ENCODE measurements at regions not wholly inside any gene's neighbourhood (a gene's known extent, or its start where the extent isn't known, plus 50 kb on each side); places are given as distances from the start of the nearest gene placed in this dataset.

GRCh38 chr6:92608751-92609150, 810.6 kb downstream of the EPHA7 start:
- no peak for TF ChIP-seq FOXK2 (IDR thresholded peaks at IDR 0.05)
- no peak for TF ChIP-seq POLR2AphosphoS2 (IDR thresholded peaks at IDR 0.05; ENCODE audit: low read depth, low read length)
- TF ChIP-seq CTCF (IDR thresholded peaks at IDR 0.05 in 2 of 3, conservative IDR thresholded peaks at IDR 0.05 in 1 of 3; ENCODE audit: control insufficient read depth in 2 of 3, extremely low read depth in 1 of 3, insufficient read depth in 1 of 3, low read depth in 3 of 3, low read length in 3 of 3) = no peak
- TF ChIP-seq GABPA (IDR thresholded peaks at IDR 0.05; ENCODE audit: low read depth) = no peak

Data from GM12878 (cell line).